Tibial nerve (tissue), 4 donors: ENCODE measurements at regions not wholly inside any gene's neighbourhood (a gene's known extent, or its start where the extent isn't known, plus 50 kb on each side); places are given as distances from the start of the nearest gene placed in this dataset.

Source experiments
- CTCF ChIP-seq, 5 experiments: fragments of 200-600 bp in 3 of 5; fragments of 450-650 bp in 2 of 5; sonication (generic) in 3 of 5; IDR thresholded peaks; one replicate each; pipeline ENCODE4 v1.5.1; 2016 to 2019; ENCODE audit warnings: antibody characterized with exemption in 5 of 5, mild to moderate bottlenecking in 3 of 5, moderate library complexity in 2 of 5
- EP300 ChIP-seq, 2 donors: sonication (generic); formaldehyde crosslinking; IDR thresholded peaks; one replicate each; pipeline ENCODE4 v1.6.1; 2017; ENCODE audit warnings: antibody characterized with exemption in 2 of 2, mild to moderate bottlenecking in 1 of 2
- POLR2A ChIP-seq, 2 donors: fragments of 450-650 bp; IDR thresholded peaks; one replicate each; pipeline ENCODE4 v1.6.1; 2017; ENCODE audit warnings: antibody characterized with exemption in 2 of 2, mild to moderate bottlenecking in 2 of 2, moderate library complexity in 2 of 2

GRCh38 chr6:167662075-167662880, 164.4 kb upstream of the AFDN start:
- no peak for TF ChIP-seq EP300 (IDR thresholded peaks at IDR 0.05)
- no peak for TF ChIP-seq CTCF (IDR thresholded peaks at IDR 0.05)
- TF ChIP-seq POLR2A (IDR thresholded peaks at IDR 0.05) = no peak
